Thyroid gland (tissue), 4 donors: ENCODE measurements at regions not wholly inside any gene's neighbourhood (a gene's known extent, or its start where the extent isn't known, plus 50 kb on each side); places are given as distances from the start of the nearest gene placed in this dataset.

Experiments used
- CTCF ChIP-seq, 6 experiments: fragments of 200-600 bp in 3 of 6; fragments of 450-650 bp in 3 of 6; sonication (generic) in 3 of 6; IDR thresholded peaks; one replicate each; pipeline ENCODE4 v1.5.1; 2016 to 2019; ENCODE audit warnings: antibody characterized with exemption in 6 of 6, mild to moderate bottlenecking in 2 of 6, inconsistent platforms in 1 of 6, moderate library complexity in 1 of 6
- POLR2A ChIP-seq, 2 donors: fragments of 450-650 bp; IDR thresholded peaks; one replicate each; pipeline ENCODE4 v1.6.1; 2017; ENCODE audit warnings: antibody characterized with exemption in 2 of 2, mild to moderate bottlenecking in 2 of 2, moderate library complexity in 1 of 2

- no peak for TF ChIP-seq CTCF (IDR thresholded peaks at IDR 0.05)
- TF ChIP-seq POLR2A (IDR thresholded peaks at IDR 0.05), result no peak
Measured at GRCh38 chr10:111804781-111805180, 378.8 kb downstream of the GPAM start.
